ENCODE measurements at regions not wholly inside any gene's neighbourhood (a gene's known extent, or its start where the extent isn't known, plus 50 kb on each side); places are given as distances from the start of the nearest gene placed in this dataset.
"Not testable (repeated sequence)": the region's sequence is repeated elsewhere in the genome, so short reads cannot be mapped to it uniquely, and the experiment has no call there.

DNA sequence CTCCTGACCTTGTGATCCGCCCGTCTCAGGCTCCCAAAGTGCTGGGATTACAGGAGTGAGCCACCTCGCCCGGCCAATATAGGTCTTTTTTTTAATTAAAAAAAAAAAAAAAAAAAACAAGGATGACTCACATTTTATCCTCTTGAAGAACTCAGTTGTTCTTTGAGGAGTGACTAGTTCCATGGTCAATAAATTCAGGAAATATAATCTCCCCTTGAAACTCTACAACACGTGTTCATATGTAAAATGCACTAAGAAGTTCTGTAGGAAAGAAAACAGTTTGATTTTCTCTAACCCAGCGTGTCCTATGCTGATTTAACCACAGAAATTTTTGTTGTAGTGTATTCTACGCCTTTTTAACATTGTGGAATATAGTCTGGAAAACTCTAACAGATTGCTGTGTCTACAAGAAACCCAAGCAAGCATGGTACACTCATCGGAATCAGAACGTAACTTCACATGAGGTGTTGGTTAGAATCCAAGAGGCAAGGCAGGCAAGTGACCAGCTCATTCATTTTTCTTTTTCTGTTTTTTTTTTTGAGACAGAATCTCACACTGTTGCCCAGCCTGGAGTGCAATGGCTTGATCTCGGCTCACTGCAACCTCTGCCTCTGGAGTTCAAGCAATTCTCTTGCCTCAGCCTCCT, 79.0 kb upstream of the ZNF217 start:
- Mint-ChIP-seq H3K27me3 (no peaks in the 10 kb centered on the region), H3K9me3 (no peaks in the 10 kb centered on the region), H3K4me3 (no peak overlapping the region), H3K4me1 (ENCODE audit: unreplicated experiment) (peaks cover 4% of the 10 kb centered on the region), H3K36me3 (no peaks in the 10 kb centered on the region), H3K27ac (no peak overlapping the region)
- DNase-seq (ENCODE audit: extremely low spot score, unreplicated experiment), result no peak
- no peak for TF ChIP-seq CTCF (conservative IDR thresholded peaks at IDR 0.05)

- no peaks in the 10 kb centered on the region for H3K9me3 Mint-ChIP-seq
- no peaks in the 10 kb centered on the region for H3K4me1 Mint-ChIP-seq (ENCODE audit: unreplicated experiment)
- no peak overlapping the region for H3K4me3 Mint-ChIP-seq
- DNase-seq (ENCODE audit: extremely low spot score, unreplicated experiment), result no peak
- H3K27me3 Mint-ChIP-seq, result no peaks in the 10 kb centered on the region
- no peak for TF ChIP-seq CTCF (conservative IDR thresholded peaks at IDR 0.05)
- H3K36me3 Mint-ChIP-seq, result no peaks in the 10 kb centered on the region
- no peak overlapping the region for H3K27ac Mint-ChIP-seq
These were observed 77.7 kb upstream of the ZNF217 start for GRCh38 chr20:53671370-53671769.

DNA sequence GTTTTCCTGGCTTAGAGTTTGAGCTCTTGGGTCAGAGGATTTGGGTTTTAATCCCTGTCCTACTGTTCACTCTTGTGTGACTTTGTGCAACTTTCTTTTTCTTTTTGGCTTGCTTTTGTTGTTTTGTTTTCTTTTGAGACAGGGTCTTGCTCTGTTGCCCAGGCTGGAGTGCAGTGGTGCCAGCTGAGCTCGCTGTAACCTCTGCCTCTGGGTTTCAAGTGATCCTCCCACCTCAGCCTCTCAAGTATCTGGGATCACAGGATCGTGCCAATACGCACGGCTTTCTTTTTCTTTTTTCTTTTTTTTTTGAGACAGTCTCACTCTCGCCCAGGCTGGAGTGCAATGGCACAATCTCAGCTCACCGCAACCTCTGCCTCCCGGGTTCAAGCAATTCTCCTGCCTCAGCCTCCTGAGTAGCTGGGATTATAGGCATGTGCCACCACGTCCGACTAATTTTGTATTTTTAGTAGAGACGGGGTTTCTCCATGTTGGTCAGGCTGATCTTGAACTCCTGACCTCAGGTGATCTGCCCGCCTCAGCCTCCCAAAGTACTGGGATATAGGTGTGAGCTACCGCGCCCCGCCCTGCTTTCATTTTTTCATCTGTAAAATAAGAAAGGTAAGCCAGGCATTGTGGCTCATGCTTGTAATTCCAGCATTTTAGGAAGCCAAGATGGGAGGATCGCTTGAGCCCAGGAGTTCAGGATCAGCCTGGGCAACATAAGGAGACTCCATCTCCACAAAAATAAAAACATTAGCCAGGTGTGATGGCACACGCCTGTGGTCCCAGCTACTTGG, 76.1 kb upstream of the ZNF217 start:
- not testable (repeated sequence) for DNase-seq (ENCODE audit: extremely low spot score, unreplicated experiment); H3K27ac Mint-ChIP-seq; H3K4me3 Mint-ChIP-seq; H3K27me3 Mint-ChIP-seq; H3K36me3 Mint-ChIP-seq; H3K9me3 Mint-ChIP-seq; H3K4me1 Mint-ChIP-seq (ENCODE audit: unreplicated experiment)

- Mint-ChIP-seq H3K4me3 (no peak overlapping the region), H3K27me3 (no peaks in the 10 kb centered on the region), H3K27ac (no peak overlapping the region), H3K9me3 (no peaks in the 10 kb centered on the region), H3K4me1 (ENCODE audit: unreplicated experiment) (peaks cover 4% of the 10 kb centered on the region), H3K36me3 (no peaks in the 10 kb centered on the region)
- no peak for DNase-seq (ENCODE audit: extremely low spot score, unreplicated experiment)
- no peak for TF ChIP-seq CTCF (conservative IDR thresholded peaks at IDR 0.05)
These were observed 75.4 kb upstream of the ZNF217 start for GRCh38 chr20:53668992-53669391.

DNA sequence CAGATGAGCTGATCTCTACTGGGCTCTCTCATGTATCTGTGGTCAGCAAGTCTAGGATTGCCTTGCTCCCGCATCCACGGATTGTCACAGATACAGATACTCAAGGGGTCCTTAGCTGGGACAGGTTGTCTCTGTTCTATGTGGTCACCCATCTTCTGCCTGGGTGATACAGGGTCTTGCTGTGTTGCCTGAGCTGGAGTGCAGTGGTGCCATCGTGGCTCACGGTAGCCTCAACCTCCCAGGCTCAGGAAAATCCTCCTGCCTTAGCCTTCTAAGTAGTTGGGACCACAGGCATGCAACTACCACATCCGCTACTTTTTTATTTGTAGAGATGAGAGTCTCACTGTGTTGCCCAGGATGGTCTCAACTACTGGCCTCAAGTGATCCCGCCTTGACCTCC, 72.5 kb upstream of the ZNF217 start:
- H3K9me3 Mint-ChIP-seq, result no peaks in the 10 kb centered on the region
- TF ChIP-seq CTCF (conservative IDR thresholded peaks at IDR 0.05), result no peak
- H3K27me3 Mint-ChIP-seq, result no peaks in the 10 kb centered on the region
- no peaks in the 10 kb centered on the region for H3K36me3 Mint-ChIP-seq
- no peak for DNase-seq (ENCODE audit: extremely low spot score, unreplicated experiment)
- H3K27ac Mint-ChIP-seq, result no peak overlapping the region
- no peak overlapping the region for H3K4me3 Mint-ChIP-seq
- peaks cover 12% of the 10 kb centered on the region for H3K4me1 Mint-ChIP-seq (ENCODE audit: unreplicated experiment)

- no peaks in the 10 kb centered on the region for H3K36me3 Mint-ChIP-seq
- no peak for DNase-seq (ENCODE audit: extremely low spot score, unreplicated experiment)
- no peaks in the 10 kb centered on the region for H3K9me3 Mint-ChIP-seq
- H3K4me3 Mint-ChIP-seq, result no peak overlapping the region
- H3K4me1 Mint-ChIP-seq (ENCODE audit: unreplicated experiment), result peaks cover 20% of the 10 kb centered on the region
- no peak overlapping the region for H3K27ac Mint-ChIP-seq
- no peak for TF ChIP-seq CTCF (conservative IDR thresholded peaks at IDR 0.05)
- H3K27me3 Mint-ChIP-seq, result no peaks in the 10 kb centered on the region
These were observed 70.5 kb upstream of the ZNF217 start for GRCh38 chr20:53664121-53664520.

GRCh38 chr20:53663521-53663920, 69.9 kb upstream of the ZNF217 start:
- H3K9me3 Mint-ChIP-seq; H3K4me3 Mint-ChIP-seq; H3K27me3 Mint-ChIP-seq; H3K27ac Mint-ChIP-seq; H3K36me3 Mint-ChIP-seq; DNase-seq (ENCODE audit: extremely low spot score, unreplicated experiment): not testable (repeated sequence)
- H3K4me1 Mint-ChIP-seq (ENCODE audit: unreplicated experiment), result peaks cover 20% of the 10 kb centered on the region
